Right lobe of liver (tissue), 4 donors: ENCODE measurements at regions not wholly inside any gene's neighbourhood (a gene's known extent, or its start where the extent isn't known, plus 50 kb on each side); places are given as distances from the start of the nearest gene placed in this dataset.

Source experiments
- POLR2A ChIP-seq: fragments of 450-650 bp; IDR thresholded peaks from one replicate; pipeline ENCODE4 v1.6.1; 2017; ENCODE audit warnings: antibody characterized with exemption, mild to moderate bottlenecking
- TF ChIP-seq, protein P1 (sequence below), 4 donors: fragments of 200-600 bp in 3 of 4; fragments of 450-650 bp in 1 of 4; IDR thresholded peaks; one replicate each; pipeline versions ENCODE4 v1.5.1 to v1.8.0; 2016 to 2022; ENCODE audit warnings: antibody characterized with exemption in 4 of 4, mild to moderate bottlenecking in 2 of 4
- donor health status: DM: no; HTN: no; CAD: no.
- donor health status: DM: no; HTN: no; CAD: no.
- donor health status: DM: no; HTN: yes; CAD: no.

DNA sequence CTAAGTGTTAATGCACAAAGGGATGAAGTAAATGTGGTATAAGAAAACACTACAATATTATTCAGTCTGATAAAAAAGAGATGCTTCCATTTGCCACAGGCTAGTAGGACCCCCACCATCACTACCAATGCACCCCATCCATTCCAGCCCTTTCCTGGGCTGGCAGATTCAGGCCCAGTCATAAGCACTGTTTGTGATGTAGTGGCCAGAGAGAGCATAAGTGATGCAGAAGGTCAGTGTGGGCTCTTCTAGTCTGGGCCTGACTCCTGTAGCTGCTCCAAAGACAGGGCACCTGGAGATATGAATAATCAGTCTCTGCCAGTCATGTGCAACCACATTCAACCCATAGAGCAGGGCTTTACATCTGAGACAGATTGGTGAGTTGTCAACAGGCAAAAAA, 1294.7 kb downstream of the TMEM121 start:
- no peak for TF ChIP-seq POLR2A
- TF ChIP-seq, protein P1, sequence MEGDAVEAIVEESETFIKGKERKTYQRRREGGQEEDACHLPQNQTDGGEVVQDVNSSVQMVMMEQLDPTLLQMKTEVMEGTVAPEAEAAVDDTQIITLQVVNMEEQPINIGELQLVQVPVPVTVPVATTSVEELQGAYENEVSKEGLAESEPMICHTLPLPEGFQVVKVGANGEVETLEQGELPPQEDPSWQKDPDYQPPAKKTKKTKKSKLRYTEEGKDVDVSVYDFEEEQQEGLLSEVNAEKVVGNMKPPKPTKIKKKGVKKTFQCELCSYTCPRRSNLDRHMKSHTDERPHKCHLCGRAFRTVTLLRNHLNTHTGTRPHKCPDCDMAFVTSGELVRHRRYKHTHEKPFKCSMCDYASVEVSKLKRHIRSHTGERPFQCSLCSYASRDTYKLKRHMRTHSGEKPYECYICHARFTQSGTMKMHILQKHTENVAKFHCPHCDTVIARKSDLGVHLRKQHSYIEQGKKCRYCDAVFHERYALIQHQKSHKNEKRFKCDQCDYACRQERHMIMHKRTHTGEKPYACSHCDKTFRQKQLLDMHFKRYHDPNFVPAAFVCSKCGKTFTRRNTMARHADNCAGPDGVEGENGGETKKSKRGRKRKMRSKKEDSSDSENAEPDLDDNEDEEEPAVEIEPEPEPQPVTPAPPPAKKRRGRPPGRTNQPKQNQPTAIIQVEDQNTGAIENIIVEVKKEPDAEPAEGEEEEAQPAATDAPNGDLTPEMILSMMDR (IDR thresholded peaks at IDR 0.05): no peak
